PC-9 (cell line): ENCODE measurements at regions not wholly inside any gene's neighbourhood (a gene's known extent, or its start where the extent isn't known, plus 50 kb on each side); places are given as distances from the start of the nearest gene placed in this dataset.

Experiments used
- BruUV-seq: library from RNA; stranded (reverse); fragments of 400-500 nt; replicated peaks from 2 replicates; lab custom pipeline; 2021; lab: Mats Ljungman, UMichigan
- CTCF ChIA-PET: fragments of 300-600 bp; sonication (Branson Sonifier 250); formaldehyde crosslinking; loops from one replicate; lab custom pipeline; 2022; ENCODE audit warnings: antibody characterized with exemption; lab: Charles Lee
- POLR2A ChIA-PET: fragments of 300-600 bp; sonication (Branson Sonifier 250); formaldehyde crosslinking; loops from one replicate; lab custom pipeline; 2022; ENCODE audit warnings: antibody characterized with exemption; ENCODE audit not compliant: unreplicated experiment; lab: Charles Lee
- DNase-seq, 2 experiments: peaks; one replicate each; pipeline versions ENCODE4 v3.0.0 to v3.0.0-alpha.2; 2015 to 2022; ENCODE audit warnings: mixed read lengths in 1 of 2
- H2AFZ ChIP-seq: fragments of 200-600 bp; sonication (generic); 2 replicates; pipeline ENCODE4 v1.8.1; 2017; ENCODE audit warnings: antibody characterized with exemption
- H3F3A ChIP-seq: fragments of 200-600 bp; sonication (generic); 2 replicates; pipeline ENCODE4 v1.8.1; 2017; ENCODE audit warnings: antibody characterized with exemption, mild to moderate bottlenecking, low read depth; ENCODE audit not compliant: insufficient read depth
- H3K27ac ChIP-seq: fragments of 200-600 bp; sonication (generic); 2 replicates; pipeline ENCODE4 v1.6.1; 2016; ENCODE audit warnings: mixed run types
- H3K27me3 ChIP-seq: fragments of 200-600 bp; sonication (generic); 2 replicates; pipeline ENCODE4 v1.6.1; 2016; ENCODE audit warnings: low read depth, mixed run types; ENCODE audit not compliant: insufficient read depth
- H3K36me3 ChIP-seq: fragments of 200-600 bp; sonication (generic); 2 replicates; pipeline ENCODE4 v1.6.1; 2016; ENCODE audit warnings: low read depth, mixed run types
- H3K4me1 ChIP-seq: fragments of 200-600 bp; sonication (generic); replicated peaks from 2 replicates; pipeline ENCODE4 v1.6.1; 2016; ENCODE audit warnings: mixed run types; ENCODE audit not compliant: insufficient read depth
- H3K4me2 ChIP-seq: fragments of 200-600 bp; sonication (generic); 2 replicates; pipeline ENCODE4 v1.6.1; 2017; ENCODE audit warnings: mixed run types
- H3K4me3 ChIP-seq: fragments of 200-600 bp; sonication (generic); 2 replicates; pipeline ENCODE4 v1.6.1; 2016; ENCODE audit warnings: mixed run types
- H3K79me2 ChIP-seq: fragments of 200-600 bp; sonication (generic); 2 replicates; pipeline ENCODE4 v1.6.1; 2017; ENCODE audit warnings: low read depth, mixed run types
- H3K9me2 ChIP-seq: fragments of 200-600 bp; sonication (generic); 2 replicates; pipeline ENCODE4 v1.8.1; 2017; ENCODE audit warnings: mild to moderate bottlenecking; ENCODE audit not compliant: insufficient read depth
- H3K9me3 ChIP-seq: fragments of 200-600 bp; sonication (generic); 2 replicates; pipeline ENCODE4 v1.8.1; 2016; ENCODE audit warnings: low read depth; ENCODE audit not compliant: insufficient read depth
- H4K20me1 ChIP-seq: fragments of 200-600 bp; sonication (generic); 2 replicates; pipeline ENCODE4 v1.8.1; 2017; ENCODE audit not compliant: insufficient read depth
- EZH2 ChIP-seq: fragments of 200-600 bp; sonication (generic); IDR thresholded peaks from 2 replicates; pipeline ENCODE4 v1.8.0; 2017; ENCODE audit warnings: antibody characterized with exemption, low read depth
- intact Hi-C: fragments of 100-400 bp; cut with micrococcal nuclease; formaldehyde crosslinking; loops from one replicate; pipeline ENCODE4 v1.10.0; 2022; ENCODE audit not compliant: unreplicated experiment
- TF ChIP-seq, protein P1 (sequence below): fragments of 200-600 bp; sonication (generic); conservative IDR thresholded peaks from 2 replicates; pipeline ENCODE4 v1.6.1; 2017; ENCODE audit warnings: mixed run types, antibody characterized with exemption, mild to moderate bottlenecking, moderate library complexity

DNA sequence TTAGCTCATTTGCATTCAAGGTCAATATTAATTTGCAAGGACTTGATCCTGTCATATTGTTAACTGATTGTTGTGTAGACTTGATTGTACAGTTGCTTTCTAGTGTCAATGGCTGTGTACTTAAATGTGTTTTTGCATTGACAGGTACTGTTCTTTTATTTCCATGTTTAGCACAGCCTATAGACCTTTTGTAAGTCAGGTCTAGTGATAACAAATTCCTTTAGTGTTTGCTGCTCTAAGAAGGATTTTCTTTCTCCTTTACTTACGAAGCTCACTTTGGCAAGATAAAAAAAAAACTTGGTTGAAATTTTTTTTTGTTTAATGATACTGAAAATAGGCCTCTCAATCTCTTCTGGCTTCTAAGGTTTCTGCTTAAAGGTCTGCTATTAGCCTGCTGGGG lies 942.3 kb downstream of the QKI start:
- no peak for TF ChIP-seq EZH2
- TF ChIP-seq, protein P1, sequence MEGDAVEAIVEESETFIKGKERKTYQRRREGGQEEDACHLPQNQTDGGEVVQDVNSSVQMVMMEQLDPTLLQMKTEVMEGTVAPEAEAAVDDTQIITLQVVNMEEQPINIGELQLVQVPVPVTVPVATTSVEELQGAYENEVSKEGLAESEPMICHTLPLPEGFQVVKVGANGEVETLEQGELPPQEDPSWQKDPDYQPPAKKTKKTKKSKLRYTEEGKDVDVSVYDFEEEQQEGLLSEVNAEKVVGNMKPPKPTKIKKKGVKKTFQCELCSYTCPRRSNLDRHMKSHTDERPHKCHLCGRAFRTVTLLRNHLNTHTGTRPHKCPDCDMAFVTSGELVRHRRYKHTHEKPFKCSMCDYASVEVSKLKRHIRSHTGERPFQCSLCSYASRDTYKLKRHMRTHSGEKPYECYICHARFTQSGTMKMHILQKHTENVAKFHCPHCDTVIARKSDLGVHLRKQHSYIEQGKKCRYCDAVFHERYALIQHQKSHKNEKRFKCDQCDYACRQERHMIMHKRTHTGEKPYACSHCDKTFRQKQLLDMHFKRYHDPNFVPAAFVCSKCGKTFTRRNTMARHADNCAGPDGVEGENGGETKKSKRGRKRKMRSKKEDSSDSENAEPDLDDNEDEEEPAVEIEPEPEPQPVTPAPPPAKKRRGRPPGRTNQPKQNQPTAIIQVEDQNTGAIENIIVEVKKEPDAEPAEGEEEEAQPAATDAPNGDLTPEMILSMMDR, result no peak
- intact Hi-C loops, result no loop called here
- H3K4me2 ChIP-seq, result no peak overlapping the region
- H3K4me1 ChIP-seq, result no peaks in the 10 kb centered on the region
- H4K20me1 ChIP-seq, result no peaks in the 10 kb centered on the region
- BruUV-seq, result no TSS peak
- H3K27me3 ChIP-seq, result no peaks in the 10 kb centered on the region
- H3K4me3 ChIP-seq, result no peak overlapping the region
- no peak for DNase-seq
- H3K36me3 ChIP-seq, result no peaks in the 10 kb centered on the region
- ChIA-PET CTCF (no interaction called here), POLR2A (no interaction called here)
- no peaks in the 10 kb centered on the region for H3K9me3 ChIP-seq
- no peaks in the 10 kb centered on the region for H3F3A ChIP-seq
- H3K9me2 ChIP-seq, result no peaks in the 10 kb centered on the region
- no peak overlapping the region for H3K27ac ChIP-seq
- H2AFZ ChIP-seq, result no peak overlapping the region
- H3K79me2 ChIP-seq, result no peaks in the 10 kb centered on the region

DNA sequence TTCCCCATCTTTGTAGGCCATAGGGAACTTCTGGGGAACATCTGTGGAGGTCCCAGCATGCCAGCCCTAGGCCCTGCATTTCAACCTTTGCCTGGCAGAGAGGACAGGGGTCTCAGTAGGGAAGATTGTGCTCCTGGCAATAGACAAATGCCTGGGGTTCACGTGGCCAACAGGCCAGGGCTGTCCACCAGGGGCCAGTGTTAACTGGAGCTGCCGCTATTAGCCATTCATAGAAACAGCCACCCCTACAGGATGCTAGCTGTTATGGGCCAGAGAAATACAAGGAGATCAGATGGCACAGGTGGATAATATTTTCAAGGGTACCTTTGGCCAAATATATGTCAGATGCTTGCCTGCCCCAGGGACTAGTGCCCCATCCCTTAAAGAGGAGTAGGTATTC lies 932.9 kb downstream of the QKI start:
- H3K79me2 ChIP-seq, result no peaks in the 10 kb centered on the region
- H3K27ac ChIP-seq, result no peak overlapping the region
- no peaks in the 10 kb centered on the region for H3K36me3 ChIP-seq
- intact Hi-C loops, result no loop called here
- no peak for DNase-seq
- no TSS peak for BruUV-seq
- no peak for TF ChIP-seq EZH2
- TF ChIP-seq, protein P1, result no peak
- H3K4me2 ChIP-seq, result no peak overlapping the region
- CTCF ChIA-PET, result no interaction called here
- no peak overlapping the region for H3K4me3 ChIP-seq
- H3K4me1 ChIP-seq, result no peaks in the 10 kb centered on the region
- H2AFZ ChIP-seq, result no peak overlapping the region
- no peaks in the 10 kb centered on the region for H3K9me3 ChIP-seq
- no peaks in the 10 kb centered on the region for H4K20me1 ChIP-seq
- POLR2A ChIA-PET, result no interaction called here
- H3K27me3 ChIP-seq, result peaks cover 13% of the 10 kb centered on the region; the same call in 1 of the 2 replicates
- no peaks in the 10 kb centered on the region for H3F3A ChIP-seq
- no peaks in the 10 kb centered on the region for H3K9me2 ChIP-seq

DNA sequence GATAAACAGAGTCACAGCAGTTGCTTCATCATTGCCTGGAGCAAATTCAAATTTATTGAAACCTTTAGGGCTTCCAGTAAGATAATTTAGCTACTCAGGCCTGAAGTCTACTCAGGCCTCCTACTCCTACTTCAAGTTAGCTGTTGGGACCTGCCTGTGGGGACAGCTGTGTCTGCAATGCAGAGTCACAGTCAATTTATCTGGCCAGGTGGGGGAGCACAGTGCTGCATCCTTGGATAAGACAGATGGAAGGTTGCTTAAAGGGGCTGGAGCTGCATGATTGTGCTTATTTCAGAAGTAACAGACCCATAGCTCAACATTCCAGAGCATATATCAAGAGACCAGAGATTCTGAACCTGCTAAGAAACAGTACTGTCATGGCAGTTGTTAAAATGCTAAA lies 932.1 kb downstream of the QKI start:
- POLR2A ChIA-PET, result no interaction called here
- intact Hi-C loops, result no loop called here
- no peak overlapping the region for H3K27ac ChIP-seq

More for the DNA sequence above, 932.1 kb downstream of the QKI start:
- no peaks in the 10 kb centered on the region for H3K9me2 ChIP-seq
- no peak overlapping the region for H2AFZ ChIP-seq
- TF ChIP-seq, protein P1, result no peak
- no peak for TF ChIP-seq EZH2
- no peaks in the 10 kb centered on the region for H3K36me3 ChIP-seq
- H3K4me2 ChIP-seq, result no peak overlapping the region
- no peaks in the 10 kb centered on the region for H3F3A ChIP-seq
- peaks cover 16% of the 10 kb centered on the region; the same call in 1 of the 2 replicates for H3K27me3 ChIP-seq
- no peak for DNase-seq
- BruUV-seq, result no TSS peak
- no peak overlapping the region for H3K4me3 ChIP-seq
- CTCF ChIA-PET, result no interaction called here
- H3K9me3 ChIP-seq, result no peaks in the 10 kb centered on the region
- H4K20me1 ChIP-seq, result no peaks in the 10 kb centered on the region
- no peaks in the 10 kb centered on the region for H3K4me1 ChIP-seq
- no peaks in the 10 kb centered on the region for H3K79me2 ChIP-seq
